GM13977 (cell line): ENCODE measurements at regions not wholly inside any gene's neighbourhood (a gene's known extent, or its start where the extent isn't known, plus 50 kb on each side); places are given as distances from the start of the nearest gene placed in this dataset.

Source experiments
- DNase-seq: peaks from one replicate; pipeline ENCODE4 v3.0.0; 2012; ENCODE audit warnings: low spot score
- CTCF ChIP-seq: IDR thresholded peaks from 2 replicates; pipeline ENCODE4 v1.5.1; 2012; ENCODE audit warnings: mild to moderate bottlenecking, control low read depth; ENCODE audit not compliant: insufficient read depth; ENCODE audit errors: extremely low read depth, missing control alignments
- in situ Hi-C: fragments of 300-500 bp; cut with MboI; formaldehyde crosslinking; loops from one replicate; pipeline ENCODE4 v1.12.0; 2022; ENCODE audit warnings: low sequenced_read_pairs, low pct_unique_long_range_greater_than_20kb, mixed read lengths, inconsistent platforms; ENCODE audit not compliant: unreplicated experiment

- in situ Hi-C loops = no loop called here
- no peak for TF ChIP-seq CTCF
- no peak for DNase-seq
Measured at GRCh38 chr20:43365691-43366090, 92.0 kb upstream of the SRSF6 start.

- no peak for DNase-seq
- in situ Hi-C loops = no loop called here
- TF ChIP-seq CTCF = no peak
Measured at GRCh38 chr20:43364001-43364400, 93.7 kb upstream of the SRSF6 start.

DNA sequence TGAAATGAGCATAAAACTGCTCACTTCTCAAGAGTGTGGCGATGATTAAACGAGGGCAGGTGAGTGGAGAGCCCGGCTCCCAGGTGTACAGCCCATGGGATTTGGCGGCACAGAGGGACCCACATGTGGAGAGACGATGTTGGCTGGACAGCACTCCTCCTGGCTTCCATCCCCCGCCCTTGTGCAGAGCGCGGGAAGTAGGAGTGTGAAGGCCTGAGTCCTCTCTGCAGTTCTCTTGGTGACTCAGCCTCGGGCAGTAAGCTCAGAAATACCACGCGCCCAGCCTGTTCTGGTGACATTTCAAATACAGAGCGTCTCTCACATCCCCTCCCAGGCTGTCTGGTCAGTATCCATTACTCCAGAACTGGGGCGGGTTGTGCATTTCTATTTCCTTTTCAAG lies 94.2 kb upstream of the SRSF6 start:
- no peak for TF ChIP-seq CTCF
- in situ Hi-C loops = no loop called here
- DNase-seq = no peak

GRCh38 chr20:43361526-43361925 lies 96.2 kb upstream of the SRSF6 start:
- in situ Hi-C loops = no loop called here
- no peak for DNase-seq
- TF ChIP-seq CTCF = no peak

DNA sequence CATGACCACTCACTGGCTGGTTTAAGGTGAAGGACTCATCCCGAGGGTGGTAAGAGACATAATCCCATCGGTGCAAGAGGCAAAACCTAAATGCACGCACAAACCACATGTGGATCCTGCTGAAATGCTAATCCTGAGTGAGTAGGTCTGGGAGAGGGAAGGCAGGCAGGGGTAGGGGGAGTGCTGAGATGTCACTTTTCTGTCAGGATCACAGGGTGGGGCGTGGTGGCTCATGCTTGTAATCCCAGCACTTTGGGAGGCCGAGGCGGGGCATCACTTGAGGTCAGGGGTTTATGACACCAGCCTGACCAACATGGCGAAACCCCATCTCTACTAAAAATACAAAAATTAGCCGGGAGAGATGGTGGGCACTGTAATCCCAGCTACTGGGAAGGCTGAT lies 97.7 kb upstream of the SRSF6 start:
- in situ Hi-C loops = no loop called here
- no peak for TF ChIP-seq CTCF
- no peak for DNase-seq

DNA sequence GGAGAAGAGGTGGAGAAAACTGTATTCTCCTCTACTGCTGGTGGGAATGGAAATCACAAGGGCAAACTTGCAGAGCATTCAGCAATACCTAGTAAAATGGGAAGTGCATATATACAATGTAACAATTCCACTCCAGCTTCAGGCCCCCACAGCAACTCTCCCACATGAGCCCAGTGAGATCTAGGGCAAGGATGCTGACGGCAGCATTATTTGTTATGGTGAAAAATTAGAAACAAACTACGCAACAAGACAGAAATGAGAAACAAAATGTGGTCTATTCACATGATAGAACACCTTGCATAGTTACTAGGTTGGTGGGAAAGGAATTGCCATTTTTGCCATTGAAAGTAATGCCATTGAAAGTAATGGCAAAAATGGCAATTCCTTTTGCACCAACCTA lies 98.9 kb upstream of the SRSF6 start:
- no peak for TF ChIP-seq CTCF
- in situ Hi-C loops = no loop called here
- DNase-seq = no peak

DNA sequence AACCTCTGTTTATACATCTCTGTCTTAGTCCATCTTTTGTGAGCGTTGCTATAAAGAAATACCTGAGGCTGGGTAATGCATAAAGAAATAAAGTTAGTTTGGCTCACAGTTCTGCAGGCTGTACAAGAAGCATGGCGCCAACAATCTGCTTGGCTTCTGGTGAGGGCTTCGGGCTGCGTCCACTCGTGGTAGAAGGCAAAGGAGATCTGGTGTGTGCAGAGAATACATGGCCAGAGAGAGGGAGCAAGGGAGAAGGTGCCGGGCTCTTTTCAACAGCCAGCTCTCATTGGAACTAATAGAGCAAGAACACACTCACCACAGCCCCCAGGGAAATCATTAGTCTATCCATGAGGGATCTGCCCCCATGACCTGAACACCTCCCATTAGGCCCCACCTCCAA lies 100.3 kb upstream of the SRSF6 start:
- in situ Hi-C loops = no loop called here
- TF ChIP-seq CTCF = no peak

More for the DNA sequence above, 100.3 kb upstream of the SRSF6 start:
- no peak for DNase-seq
